ENCODE measurements at regions not wholly inside any gene's neighbourhood (a gene's known extent, or its start where the extent isn't known, plus 50 kb on each side); places are given as distances from the start of the nearest gene placed in this dataset.

- DNase-seq (ENCODE audit: low spot score in 2 of 2) (no peak), ATAC-seq (no peak)
- H3K9me3 Mint-ChIP-seq: no peaks in the 10 kb centered on the region
- H3K4me3 Mint-ChIP-seq: no peak overlapping the region
- H3K4me1 Mint-ChIP-seq: no peaks in the 10 kb centered on the region
- no peaks in the 10 kb centered on the region for H3K36me3 Mint-ChIP-seq
- H3K27ac Mint-ChIP-seq: no peak overlapping the region
Measured at GRCh38 chr4:89413518-89413917, 105.9 kb upstream of the GPRIN3 start.

GRCh38 chr4:89411539-89412309 is 104.1 kb upstream of the GPRIN3 start:
- H3K36me3 Mint-ChIP-seq: no peaks in the 10 kb centered on the region
- DNase-seq (ENCODE audit: low spot score in 2 of 2) (no peak), ATAC-seq (no peak)
- H3K9me3 Mint-ChIP-seq: no peaks in the 10 kb centered on the region
- no peaks in the 10 kb centered on the region for H3K4me1 Mint-ChIP-seq
- no peak overlapping the region for H3K27ac Mint-ChIP-seq
- no peak overlapping the region for H3K4me3 Mint-ChIP-seq

- no peaks in the 10 kb centered on the region for H3K4me1 Mint-ChIP-seq
- H3K4me3 Mint-ChIP-seq: no peak overlapping the region
- no peak overlapping the region for H3K27ac Mint-ChIP-seq
- DNase-seq (ENCODE audit: low spot score in 2 of 2) (no peak), ATAC-seq (no peak)
- H3K36me3 Mint-ChIP-seq: no peaks in the 10 kb centered on the region
- no peaks in the 10 kb centered on the region for H3K9me3 Mint-ChIP-seq
Measured at GRCh38 chr4:89410687-89411086, 103.1 kb upstream of the GPRIN3 start.

- no peak for ATAC-seq
- H3K27ac Mint-ChIP-seq: no peak overlapping the region
Measured at GRCh38 chr4:89404530-89404929, 96.9 kb upstream of the GPRIN3 start.

GRCh38 chr4:89403826-89404225 is 96.2 kb upstream of the GPRIN3 start:
- no peak overlapping the region for H3K27ac Mint-ChIP-seq
- no peak overlapping the region for H3K4me3 Mint-ChIP-seq
- H3K36me3 Mint-ChIP-seq: no peaks in the 10 kb centered on the region
- DNase-seq (ENCODE audit: low spot score in 2 of 2) (no peak), ATAC-seq (no peak)
- H3K9me3 Mint-ChIP-seq: no peaks in the 10 kb centered on the region
- no peaks in the 10 kb centered on the region for H3K4me1 Mint-ChIP-seq

More at GRCh38 chr4:89404530-89404929, 96.9 kb upstream of the GPRIN3 start:
- DNase-seq (ENCODE audit: low spot score in 2 of 2): no peak
- H3K36me3 Mint-ChIP-seq: no peaks in the 10 kb centered on the region
- H3K4me3 Mint-ChIP-seq: no peak overlapping the region
- H3K4me1 Mint-ChIP-seq: no peaks in the 10 kb centered on the region
- H3K9me3 Mint-ChIP-seq: no peaks in the 10 kb centered on the region

- no peak for DNase-seq (ENCODE audit: low spot score in 2 of 2)
- Mint-ChIP-seq H3K4me3 (no peak overlapping the region), H3K9me3 (no peaks in the 10 kb centered on the region), H3K4me1 (no peaks in the 10 kb centered on the region), H3K27ac (no peak overlapping the region), H3K36me3 (no peaks in the 10 kb centered on the region)
- ATAC-seq: no peak
Measured at GRCh38 chr4:89400287-89401035, 92.9 kb upstream of the GPRIN3 start.

- H3K4me3 Mint-ChIP-seq: no peak overlapping the region
Measured at GRCh38 chr4:89398644-89399043, 91.0 kb upstream of the GPRIN3 start.

GRCh38 chr4:89398146-89398545 is 90.5 kb upstream of the GPRIN3 start:
- no peak for DNase-seq (ENCODE audit: low spot score in 2 of 2)
- no peak for ATAC-seq
- no peak overlapping the region for H3K27ac Mint-ChIP-seq
- H3K36me3 Mint-ChIP-seq: no peaks in the 10 kb centered on the region
- no peak overlapping the region for H3K4me3 Mint-ChIP-seq
- no peaks in the 10 kb centered on the region for H3K9me3 Mint-ChIP-seq
- no peaks in the 10 kb centered on the region for H3K4me1 Mint-ChIP-seq

More at GRCh38 chr4:89398644-89399043, 91.0 kb upstream of the GPRIN3 start:
- ATAC-seq (no peak), DNase-seq (ENCODE audit: low spot score in 2 of 2) (no peak)
- Mint-ChIP-seq H3K4me1 (no peaks in the 10 kb centered on the region), H3K9me3 (no peaks in the 10 kb centered on the region), H3K27ac (no peak overlapping the region), H3K36me3 (no peaks in the 10 kb centered on the region)

GRCh38 chr4:89397441-89397840 is 89.8 kb upstream of the GPRIN3 start:
- H3K27ac Mint-ChIP-seq: no peak overlapping the region
- H3K4me3 Mint-ChIP-seq: no peak overlapping the region
- no peaks in the 10 kb centered on the region for H3K4me1 Mint-ChIP-seq
- no peaks in the 10 kb centered on the region for H3K36me3 Mint-ChIP-seq
- ATAC-seq: no peak
- H3K9me3 Mint-ChIP-seq: no peaks in the 10 kb centered on the region
- DNase-seq (ENCODE audit: low spot score in 2 of 2): no peak

GRCh38 chr4:89382439-89382838 is 74.8 kb upstream of the GPRIN3 start:
- no peaks in the 10 kb centered on the region for H3K36me3 Mint-ChIP-seq
- DNase-seq (ENCODE audit: low spot score in 2 of 2): no peak
- H3K4me3 Mint-ChIP-seq: no peak overlapping the region
- no peak for ATAC-seq
- no peak overlapping the region for H3K27ac Mint-ChIP-seq
- peaks cover 6% of the 10 kb centered on the region for H3K4me1 Mint-ChIP-seq
- H3K9me3 Mint-ChIP-seq: peaks cover 4% of the 10 kb centered on the region

- no peaks in the 10 kb centered on the region for H3K36me3 Mint-ChIP-seq
- H3K9me3 Mint-ChIP-seq: peaks cover 4% of the 10 kb centered on the region
- H3K27ac Mint-ChIP-seq: no peak overlapping the region
- DNase-seq (ENCODE audit: low spot score in 2 of 2) (no peak), ATAC-seq (no peak)
- no peak overlapping the region for H3K4me3 Mint-ChIP-seq
- peaks cover 6% of the 10 kb centered on the region for H3K4me1 Mint-ChIP-seq
Measured at GRCh38 chr4:89380980-89381379, 73.4 kb upstream of the GPRIN3 start.

GRCh38 chr4:89379511-89380044 is 72.0 kb upstream of the GPRIN3 start:
- no peak overlapping the region for H3K4me3 Mint-ChIP-seq
- DNase-seq (ENCODE audit: low spot score in 2 of 2) (no peak), ATAC-seq (no peak)
- no peak overlapping the region for H3K27ac Mint-ChIP-seq
- H3K4me1 Mint-ChIP-seq: peaks cover 6% of the 10 kb centered on the region
- H3K9me3 Mint-ChIP-seq: peaks cover 4% of the 10 kb centered on the region
- H3K36me3 Mint-ChIP-seq: no peaks in the 10 kb centered on the region

GRCh38 chr4:89373394-89373793 is 65.8 kb upstream of the GPRIN3 start:
- Mint-ChIP-seq H3K4me1 (peaks cover 5% of the 10 kb centered on the region), H3K4me3 (no peak overlapping the region), H3K36me3 (no peaks in the 10 kb centered on the region), H3K27ac (no peak overlapping the region), H3K9me3 (no peaks in the 10 kb centered on the region)
- DNase-seq (ENCODE audit: low spot score in 2 of 2) (peak in 1 of 2 donors; percentile 52), ATAC-seq (peak; percentile 93)

GRCh38 chr4:89371614-89372013 is 64.0 kb upstream of the GPRIN3 start:
- no peak overlapping the region for H3K4me3 Mint-ChIP-seq
- peaks cover 5% of the 10 kb centered on the region for H3K4me1 Mint-ChIP-seq
- H3K27ac Mint-ChIP-seq: no peak overlapping the region
- H3K9me3 Mint-ChIP-seq: no peaks in the 10 kb centered on the region
- ATAC-seq (no peak), DNase-seq (ENCODE audit: low spot score in 2 of 2) (no peak)
- H3K36me3 Mint-ChIP-seq: no peaks in the 10 kb centered on the region

GRCh38 chr4:89369581-89369980 is 62.0 kb upstream of the GPRIN3 start:
- ATAC-seq: no peak
- H3K4me3 Mint-ChIP-seq: no peak overlapping the region
- no peak overlapping the region for H3K27ac Mint-ChIP-seq
- H3K9me3 Mint-ChIP-seq: no peaks in the 10 kb centered on the region
- no peaks in the 10 kb centered on the region for H3K36me3 Mint-ChIP-seq
- peaks cover 13% of the 10 kb centered on the region for H3K4me1 Mint-ChIP-seq
- no peak for DNase-seq (ENCODE audit: low spot score in 2 of 2)

GRCh38 chr4:89368861-89369260 is 61.3 kb upstream of the GPRIN3 start:
- peaks cover 17% of the 10 kb centered on the region for H3K4me1 Mint-ChIP-seq
- no peak overlapping the region for H3K27ac Mint-ChIP-seq
- no peaks in the 10 kb centered on the region for H3K9me3 Mint-ChIP-seq
- no peaks in the 10 kb centered on the region for H3K36me3 Mint-ChIP-seq
- DNase-seq (ENCODE audit: low spot score in 2 of 2) (no peak), ATAC-seq (no peak)
- no peak overlapping the region for H3K4me3 Mint-ChIP-seq

Data from stimulated activated effector memory CD8-positive, alpha-beta T cell treated with anti-CD3 and anti-CD28 coated beads, Interleukin-12 subunit alpha, Interleukin-12 subunit beta, amount 100 ng/mL, for 72 hours (primary cell).